ENCODE measurements at regions not wholly inside any gene's neighbourhood (a gene's known extent, or its start where the extent isn't known, plus 50 kb on each side); places are given as distances from the start of the nearest gene placed in this dataset.

GRCh38 chr7:41167836-41168235 lies 535.1 kb downstream of the INHBA start:
- TF ChIP-seq CTCF (IDR thresholded peaks at IDR 0.05) (no peak), EZH2 (IDR thresholded peaks at IDR 0.05; ENCODE audit: borderline replicate concordance, insufficient read depth, low read depth, low read length, poor library complexity, severe bottlenecking) (no peak)
